Liver (tissue), 8 donors: ENCODE measurements at regions not wholly inside any gene's neighbourhood (a gene's known extent, or its start where the extent isn't known, plus 50 kb on each side); places are given as distances from the start of the nearest gene placed in this dataset.

ENCODE experiments used
- DNase-seq: peaks from one replicate; pipeline ENCODE4 v3.0.0-alpha.2; 2017; ENCODE audit warnings: low spot score
- H3K27ac ChIP-seq, 2 donors: one replicate each; pipeline ENCODE4 v1.7.0; 2013; ENCODE audit warnings: inconsistent platforms in 2 of 2, low read length in 2 of 2, control low read depth in 1 of 2, low read depth in 1 of 2, mild to moderate bottlenecking in 1 of 2
- H3K27me3 ChIP-seq, 4 donors: one replicate each; pipeline versions ENCODE4 v1.6.1 to v1.7.0; 2013; ENCODE audit warnings: low read length in 3 of 4, inconsistent platforms in 1 of 4, mild to moderate bottlenecking in 1 of 4, moderate library complexity in 1 of 4; ENCODE audit not compliant: control insufficient read depth in 4 of 4, insufficient read depth in 4 of 4
- H3K36me3 ChIP-seq, 4 donors: one replicate each; pipeline versions ENCODE4 v1.6.1 to v1.7.0; 2013; ENCODE audit warnings: low read length in 3 of 4, mild to moderate bottlenecking in 3 of 4, low read depth in 1 of 4, moderate library complexity in 1 of 4; ENCODE audit not compliant: control insufficient read depth in 4 of 4, insufficient read depth in 3 of 4
- H3K4me1 ChIP-seq, 4 donors: one replicate each; pipeline versions ENCODE4 v1.6.1 to v1.7.0; 2013; ENCODE audit warnings: low read length in 3 of 4, mild to moderate bottlenecking in 3 of 4, moderate library complexity in 1 of 4; ENCODE audit not compliant: control insufficient read depth in 4 of 4, insufficient read depth in 4 of 4
- H3K4me3 ChIP-seq, 3 donors: one replicate each; pipeline versions ENCODE4 v1.6.1 to v1.7.0; 2013; ENCODE audit warnings: low read length in 3 of 3, control low read depth in 1 of 3, low read depth in 1 of 3, mild to moderate bottlenecking in 1 of 3
- H3K9ac ChIP-seq, 2 donors: one replicate each; pipeline ENCODE4 v1.7.0; 2013; ENCODE audit warnings: low read length in 2 of 2, mild to moderate bottlenecking in 2 of 2, moderate library complexity in 2 of 2, control low read depth in 1 of 2, low read depth in 1 of 2
- H3K9me3 ChIP-seq, 4 donors: one replicate each; pipeline versions ENCODE4 v1.6.1 to v1.7.0; 2013; ENCODE audit warnings: low read length in 3 of 4; ENCODE audit not compliant: control insufficient read depth in 4 of 4
- EGR1 ChIP-seq, 2 donors: IDR thresholded peaks; 2 replicates each; pipeline ENCODE4 v1.6.1; 2016 to 2018; ENCODE audit warnings: antibody characterized with exemption in 2 of 2, low read depth in 2 of 2
- FOXA1 ChIP-seq: IDR thresholded peaks from 2 replicates; pipeline ENCODE4 v1.6.1; 2016; ENCODE audit warnings: antibody characterized with exemption
- FOXA2 ChIP-seq: IDR thresholded peaks from 2 replicates; pipeline ENCODE4 v1.6.1; 2016; ENCODE audit warnings: antibody characterized with exemption
- GABPA ChIP-seq, 2 donors: IDR thresholded peaks in 1 of 2; conservative IDR thresholded peaks in 1 of 2; 2 replicates each; pipeline ENCODE4 v1.6.1; 2016; ENCODE audit warnings: antibody characterized with exemption in 2 of 2, mild to moderate bottlenecking in 1 of 2, moderate library complexity in 1 of 2
- HNF4A ChIP-seq, 2 donors: conservative IDR thresholded peaks; 2 replicates each; pipeline ENCODE4 v1.6.1; 2016; ENCODE audit warnings: antibody characterized with exemption in 2 of 2, mild to moderate bottlenecking in 2 of 2
- HNF4G ChIP-seq: IDR thresholded peaks from 2 replicates; pipeline ENCODE4 v1.6.1; 2016; ENCODE audit warnings: antibody characterized with exemption
- JUND ChIP-seq, 2 donors: IDR thresholded peaks; 2 replicates each; pipeline ENCODE4 v1.6.1; 2016; ENCODE audit warnings: antibody characterized with exemption in 2 of 2
- MAX ChIP-seq: IDR thresholded peaks from 2 replicates; pipeline ENCODE4 v1.6.1; 2016; ENCODE audit warnings: antibody characterized with exemption
- NR2F2 ChIP-seq: IDR thresholded peaks from 2 replicates; pipeline ENCODE4 v1.6.1; 2016; ENCODE audit warnings: antibody characterized with exemption
- RAD21 ChIP-seq, 2 donors: IDR thresholded peaks; 2 replicates each; pipeline ENCODE4 v1.6.1; 2016; ENCODE audit warnings: antibody characterized with exemption in 2 of 2, mild to moderate bottlenecking in 2 of 2
- REST ChIP-seq: IDR thresholded peaks from 2 replicates; pipeline ENCODE4 v1.6.1; 2016; ENCODE audit warnings: antibody characterized with exemption, mild to moderate bottlenecking
- RXRA ChIP-seq, 2 donors: IDR thresholded peaks; 2 replicates each; pipeline ENCODE4 v1.6.1; 2017 to 2018; ENCODE audit warnings: antibody characterized with exemption in 2 of 2, mild to moderate bottlenecking in 1 of 2
- SP1 ChIP-seq: IDR thresholded peaks from 2 replicates; pipeline ENCODE4 v1.6.1; 2018; ENCODE audit warnings: antibody characterized with exemption, mild to moderate bottlenecking
- TAF1 ChIP-seq: conservative IDR thresholded peaks from 2 replicates; pipeline ENCODE4 v1.6.1; 2016; ENCODE audit warnings: antibody characterized with exemption, mild to moderate bottlenecking
- YY1 ChIP-seq: IDR thresholded peaks from 2 replicates; pipeline ENCODE4 v1.6.1; 2016; ENCODE audit warnings: antibody characterized with exemption, mild to moderate bottlenecking
- WGBS: extraction: QIAGEN DNeasy Blood & Tissue Kit; methylation state at CpG from one replicate; pipeline ENCODE4 v1.1.7; 2013; 5-methylcytosine and 5-hydroxymethylcytosine counted together
- TF ChIP-seq, protein P1 (sequence below): IDR thresholded peaks from 2 replicates; pipeline ENCODE4 v1.6.1; 2016; ENCODE audit warnings: antibody characterized with exemption
- TF ChIP-seq, protein P2 (sequence below): IDR thresholded peaks from 2 replicates; pipeline ENCODE4 v1.6.1; 2016; ENCODE audit warnings: antibody characterized with exemption
- TF ChIP-seq, protein P3 (sequence below): fragments of 150-350 bp; IDR thresholded peaks from 2 replicates; pipeline ENCODE4 v1.5.1; 2017; ENCODE audit warnings: improper control_type of control experiment, low read depth, low read length; ENCODE audit not compliant: missing input control
- donor health status: healthy.
- donor health status: healthy.
- donor health status: healthy.
- donor health status: healthy.
- donor health status: healthy.

- no peaks in the 10 kb centered on the region for H3K4me1 ChIP-seq
- H3K9me3 ChIP-seq: no peaks in the 10 kb centered on the region
- no peak for TF ChIP-seq HNF4G
- TF ChIP-seq, protein P1, sequence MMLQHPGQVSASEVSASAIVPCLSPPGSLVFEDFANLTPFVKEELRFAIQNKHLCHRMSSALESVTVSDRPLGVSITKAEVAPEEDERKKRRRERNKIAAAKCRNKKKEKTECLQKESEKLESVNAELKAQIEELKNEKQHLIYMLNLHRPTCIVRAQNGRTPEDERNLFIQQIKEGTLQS: no peak
- TF ChIP-seq RXRA (IDR thresholded peaks at IDR 0.05): no peak
- no peak for TF ChIP-seq SP1
- no peak for TF ChIP-seq TAF1
- no peak for TF ChIP-seq EGR1 (IDR thresholded peaks at IDR 0.05; ENCODE audit: low read depth in 2 of 2)
- TF ChIP-seq HNF4A (conservative IDR thresholded peaks at IDR 0.05): no peak
- TF ChIP-seq, protein P2, sequence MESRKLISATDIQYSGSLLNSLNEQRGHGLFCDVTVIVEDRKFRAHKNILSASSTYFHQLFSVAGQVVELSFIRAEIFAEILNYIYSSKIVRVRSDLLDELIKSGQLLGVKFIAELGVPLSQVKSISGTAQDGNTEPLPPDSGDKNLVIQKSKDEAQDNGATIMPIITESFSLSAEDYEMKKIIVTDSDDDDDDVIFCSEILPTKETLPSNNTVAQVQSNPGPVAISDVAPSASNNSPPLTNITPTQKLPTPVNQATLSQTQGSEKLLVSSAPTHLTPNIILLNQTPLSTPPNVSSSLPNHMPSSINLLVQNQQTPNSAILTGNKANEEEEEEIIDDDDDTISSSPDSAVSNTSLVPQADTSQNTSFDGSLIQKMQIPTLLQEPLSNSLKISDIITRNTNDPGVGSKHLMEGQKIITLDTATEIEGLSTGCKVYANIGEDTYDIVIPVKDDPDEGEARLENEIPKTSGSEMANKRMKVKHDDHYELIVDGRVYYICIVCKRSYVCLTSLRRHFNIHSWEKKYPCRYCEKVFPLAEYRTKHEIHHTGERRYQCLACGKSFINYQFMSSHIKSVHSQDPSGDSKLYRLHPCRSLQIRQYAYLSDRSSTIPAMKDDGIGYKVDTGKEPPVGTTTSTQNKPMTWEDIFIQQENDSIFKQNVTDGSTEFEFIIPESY: no peak
- TF ChIP-seq REST: no peak
- TF ChIP-seq GABPA (IDR thresholded peaks at IDR 0.05 in 1 of 2, conservative IDR thresholded peaks at IDR 0.05 in 1 of 2): no peak
- TF ChIP-seq RAD21 (IDR thresholded peaks at IDR 0.05): no peak
- TF ChIP-seq JUND (IDR thresholded peaks at IDR 0.05): no peak
- no peak for TF ChIP-seq FOXA1
- TF ChIP-seq, protein P3, sequence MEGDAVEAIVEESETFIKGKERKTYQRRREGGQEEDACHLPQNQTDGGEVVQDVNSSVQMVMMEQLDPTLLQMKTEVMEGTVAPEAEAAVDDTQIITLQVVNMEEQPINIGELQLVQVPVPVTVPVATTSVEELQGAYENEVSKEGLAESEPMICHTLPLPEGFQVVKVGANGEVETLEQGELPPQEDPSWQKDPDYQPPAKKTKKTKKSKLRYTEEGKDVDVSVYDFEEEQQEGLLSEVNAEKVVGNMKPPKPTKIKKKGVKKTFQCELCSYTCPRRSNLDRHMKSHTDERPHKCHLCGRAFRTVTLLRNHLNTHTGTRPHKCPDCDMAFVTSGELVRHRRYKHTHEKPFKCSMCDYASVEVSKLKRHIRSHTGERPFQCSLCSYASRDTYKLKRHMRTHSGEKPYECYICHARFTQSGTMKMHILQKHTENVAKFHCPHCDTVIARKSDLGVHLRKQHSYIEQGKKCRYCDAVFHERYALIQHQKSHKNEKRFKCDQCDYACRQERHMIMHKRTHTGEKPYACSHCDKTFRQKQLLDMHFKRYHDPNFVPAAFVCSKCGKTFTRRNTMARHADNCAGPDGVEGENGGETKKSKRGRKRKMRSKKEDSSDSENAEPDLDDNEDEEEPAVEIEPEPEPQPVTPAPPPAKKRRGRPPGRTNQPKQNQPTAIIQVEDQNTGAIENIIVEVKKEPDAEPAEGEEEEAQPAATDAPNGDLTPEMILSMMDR: no peak
- TF ChIP-seq NR2F2: no peak
- TF ChIP-seq MAX: no peak
- TF ChIP-seq FOXA2: no peak
- no peak for TF ChIP-seq YY1
- H3K4me3 ChIP-seq: no peak overlapping the region
- H3K27ac ChIP-seq: no peak overlapping the region
- DNase-seq: no peak
- WGBS: 60% methylated on average over 11 of the region's 11 CpGs
- H3K36me3 ChIP-seq: no peaks in the 10 kb centered on the region
- H3K27me3 ChIP-seq: no peaks in the 10 kb centered on the region
- no peak overlapping the region for H3K9ac ChIP-seq
Measured at GRCh38 chr15:94584833-94585244, 353.5 kb downstream of the MCTP2 start.
